DMS153 treated with DMSO at 0.1 percent for 48 hours (cell line): ENCODE measurements at regions not wholly inside any gene's neighbourhood (a gene's known extent, or its start where the extent isn't known, plus 50 kb on each side); places are given as distances from the start of the nearest gene placed in this dataset.
"Not testable (repeated sequence)": the region's sequence is repeated elsewhere in the genome, so short reads cannot be mapped to it uniquely, and the experiment has no call there.

Experiments used
- DNase-seq: peaks from one replicate; lab custom pipeline; 2025; ENCODE audit not compliant: unreplicated experiment; lab: John Stamatoyannopoulos, UW

- no peak for DNase-seq
Observed at GRCh38 chr5:2094616-2094995, 211.9 kb upstream of the IRX4 start.

GRCh38 chr5:2093859-2094615, 211.3 kb upstream of the IRX4 start:
- no peak for DNase-seq

- no peak for DNase-seq
Observed at GRCh38 chr5:2091921-2092320, 209.2 kb upstream of the IRX4 start.

GRCh38 chr5:2087980-2088379, 205.3 kb upstream of the IRX4 start:
- DNase-seq: no peak

GRCh38 chr5:2075365-2075764, 192.6 kb upstream of the IRX4 start:
- DNase-seq: no peak

DNA sequence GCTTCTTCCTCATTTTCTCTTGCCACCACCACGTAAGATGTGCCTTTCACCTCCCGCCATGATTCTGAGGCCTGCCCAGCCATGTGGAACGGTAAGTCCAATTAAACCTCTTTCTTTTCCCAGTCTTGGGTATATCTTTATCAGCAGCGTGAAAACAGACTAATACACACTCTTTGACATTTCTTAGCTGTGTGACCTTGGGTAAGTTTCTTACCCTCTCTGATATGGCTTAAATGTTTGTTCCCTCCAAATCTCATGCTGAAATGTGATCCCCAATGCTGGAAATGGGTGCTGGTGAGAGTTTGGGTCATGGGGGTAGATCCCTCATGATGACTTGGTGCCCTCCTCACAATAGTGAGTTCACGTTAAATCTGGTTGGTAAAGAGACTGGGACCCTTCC, 188.8 kb upstream of the IRX4 start:
- DNase-seq: no peak

GRCh38 chr5:2070787-2071186, 188.1 kb upstream of the IRX4 start:
- DNase-seq: not testable (repeated sequence)

- DNase-seq: no peak
Observed at GRCh38 chr5:2068531-2068930, 185.8 kb upstream of the IRX4 start.

DNA sequence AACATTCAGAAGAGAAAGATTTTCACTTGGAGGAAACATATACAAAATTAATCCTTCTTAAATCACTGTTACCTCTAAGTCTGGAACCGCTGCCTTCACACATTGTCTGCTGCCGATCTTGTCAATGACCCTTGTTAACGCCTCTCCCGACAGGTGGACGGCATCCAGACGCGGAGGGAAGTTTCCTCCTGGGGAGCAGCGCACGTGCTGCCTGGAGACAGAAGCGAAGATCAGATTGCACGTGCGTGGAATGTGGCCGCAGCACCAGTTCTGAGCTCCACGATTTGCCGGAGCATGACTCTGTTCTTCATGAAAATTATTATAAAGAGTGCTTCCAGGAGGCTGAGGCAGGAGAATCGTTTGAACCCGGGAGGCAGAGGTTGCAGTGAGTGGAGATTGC, 183.6 kb upstream of the IRX4 start:
- DNase-seq: peak; percentile 12

GRCh38 chr5:2063380-2063779, 180.7 kb upstream of the IRX4 start:
- not testable (repeated sequence) for DNase-seq

DNA sequence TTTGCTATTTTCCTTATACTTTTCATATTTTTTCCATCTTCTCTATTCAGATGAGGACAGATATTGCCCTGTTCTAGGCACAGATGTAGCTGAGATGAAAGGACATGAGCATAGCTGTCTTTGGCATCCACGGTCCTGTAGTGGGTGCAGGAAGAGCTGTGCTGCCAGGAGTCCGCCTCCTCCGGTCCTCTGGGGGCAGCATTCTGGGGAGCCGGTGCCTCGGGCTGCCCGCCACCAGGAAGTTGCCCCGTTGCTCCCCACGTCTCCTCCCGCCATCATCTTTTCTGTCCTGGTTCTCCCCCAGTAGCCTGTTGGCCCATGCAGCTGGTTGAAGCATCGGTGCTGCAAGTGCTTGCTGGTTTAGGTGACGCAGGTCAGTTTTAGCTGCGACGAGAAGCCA, 170.0 kb upstream of the IRX4 start:
- DNase-seq: no peak

DNA sequence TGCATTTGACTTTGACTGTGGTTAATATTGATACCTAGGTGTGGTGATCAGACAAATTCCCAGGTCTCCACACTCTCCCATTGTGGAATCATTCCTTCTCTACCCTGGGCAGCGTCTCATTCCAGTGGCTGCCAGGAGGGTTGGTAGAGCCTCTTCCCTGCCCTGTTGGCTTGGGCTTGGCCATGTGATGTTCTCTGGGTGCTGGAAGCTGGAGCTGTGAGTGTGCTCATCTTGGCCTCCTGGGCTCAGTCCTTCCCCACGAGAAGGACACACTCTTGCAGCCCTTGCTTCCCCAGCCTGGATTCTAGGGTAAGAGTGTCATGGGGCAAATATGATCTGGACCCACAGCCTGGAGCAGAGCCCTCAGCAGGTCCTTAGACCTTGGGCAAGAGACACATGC, 167.2 kb upstream of the IRX4 start:
- DNase-seq: no peak

DNA sequence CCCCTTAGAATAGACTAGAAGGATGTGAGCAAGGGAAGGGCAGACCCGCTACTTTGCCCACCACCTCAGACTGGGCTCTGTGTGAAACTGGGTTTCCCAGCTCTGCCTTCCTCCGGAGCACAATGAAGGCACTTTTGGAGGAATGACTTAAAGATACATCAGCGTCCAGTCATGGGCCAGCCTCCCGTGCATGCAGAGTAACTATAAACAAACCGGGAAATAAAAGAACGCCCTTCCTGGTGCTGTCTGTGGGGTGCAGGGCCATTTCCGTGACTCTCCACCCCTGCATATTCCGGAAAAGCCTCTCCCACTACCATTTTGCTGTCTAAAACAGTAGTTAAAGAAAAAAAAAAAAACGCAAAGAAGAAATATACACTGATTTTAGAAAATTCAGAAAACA, 165.9 kb upstream of the IRX4 start:
- DNase-seq: no peak

DNA sequence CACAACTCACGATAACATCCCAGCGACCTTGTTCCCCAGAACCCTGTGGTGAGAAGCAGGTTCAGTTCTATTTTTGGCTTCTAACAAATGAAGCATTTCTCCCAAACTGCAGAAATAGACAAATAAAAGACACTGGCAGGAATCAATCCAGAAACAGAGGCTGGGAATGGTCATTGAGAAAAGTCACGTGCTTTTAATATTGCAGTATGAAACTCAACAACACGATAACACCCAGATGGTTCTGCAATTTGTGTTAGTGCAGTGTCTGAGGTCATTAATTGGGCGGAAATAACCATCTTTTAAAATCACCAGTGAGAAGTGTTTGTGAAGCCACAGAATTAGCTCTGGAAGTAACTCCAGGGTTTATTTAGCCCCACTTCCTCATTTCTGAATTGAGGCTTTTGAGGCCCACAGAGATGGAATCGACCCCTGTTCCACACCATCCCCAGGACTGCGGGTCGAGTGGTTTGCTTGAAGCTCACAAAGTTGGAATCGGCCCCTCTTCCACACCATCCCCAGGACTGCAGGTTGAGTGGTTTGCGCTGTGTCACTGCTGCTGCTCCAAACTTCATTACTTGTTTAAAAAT, 164.7 kb upstream of the IRX4 start:
- no peak for DNase-seq

GRCh38 chr5:2044041-2044440, 161.3 kb upstream of the IRX4 start:
- DNase-seq: no peak

DNA sequence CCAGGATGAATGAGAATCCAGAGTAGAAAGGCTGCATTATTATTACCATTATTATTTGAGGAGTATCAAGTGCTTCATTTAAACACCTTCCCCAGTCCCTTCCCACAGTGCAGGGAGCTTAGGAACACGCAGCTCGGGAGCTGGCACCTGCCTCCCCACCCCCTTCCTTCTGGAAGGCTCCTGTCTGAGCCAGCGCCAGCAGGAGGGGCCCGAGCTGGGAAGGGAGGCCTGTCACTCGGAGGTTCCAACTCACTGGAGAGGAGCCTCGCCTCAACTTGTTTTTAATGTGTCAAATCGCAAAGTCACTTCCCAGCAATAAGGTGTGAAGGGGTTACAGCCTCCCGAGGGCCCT, 156.4 kb upstream of the IRX4 start:
- peak; percentile 30 for DNase-seq

- DNase-seq: peak; percentile 86
Observed at GRCh38 chr5:2038321-2039179, 155.8 kb upstream of the IRX4 start.

GRCh38 chr5:2036885-2037284, 154.2 kb upstream of the IRX4 start:
- DNase-seq: no peak

- DNase-seq: no peak
Observed at GRCh38 chr5:2032432-2032831, 149.7 kb upstream of the IRX4 start.

GRCh38 chr5:2031581-2031980, 148.9 kb upstream of the IRX4 start:
- DNase-seq: no peak

DNA sequence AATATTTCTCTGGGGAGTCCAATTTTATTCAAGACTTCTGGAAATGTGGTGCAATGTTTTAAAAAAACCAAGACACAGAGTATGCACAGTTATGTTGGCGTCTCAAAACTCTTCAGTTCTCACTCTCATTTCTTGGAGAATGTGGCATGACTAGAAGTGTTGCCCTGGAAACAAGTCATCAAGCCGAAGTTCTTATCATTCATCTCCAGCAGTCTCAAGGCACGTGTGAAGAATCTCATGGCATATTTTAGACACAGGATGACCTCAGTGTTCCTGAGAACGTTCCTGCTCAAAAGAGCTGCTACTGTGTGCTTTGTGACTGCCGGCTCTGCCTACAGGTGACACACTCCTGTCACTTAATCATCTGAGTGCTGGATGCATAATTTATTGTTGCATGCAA, 147.4 kb upstream of the IRX4 start:
- no peak for DNase-seq

GRCh38 chr5:2029206-2029605, 146.5 kb upstream of the IRX4 start:
- no peak for DNase-seq
